ENCODE measurements at regions not wholly inside any gene's neighbourhood (a gene's known extent, or its start where the extent isn't known, plus 50 kb on each side); places are given as distances from the start of the nearest gene placed in this dataset.
A peak's percentile ranks its signal among the peaks of the same experiment; 100 is the strongest.

DNA sequence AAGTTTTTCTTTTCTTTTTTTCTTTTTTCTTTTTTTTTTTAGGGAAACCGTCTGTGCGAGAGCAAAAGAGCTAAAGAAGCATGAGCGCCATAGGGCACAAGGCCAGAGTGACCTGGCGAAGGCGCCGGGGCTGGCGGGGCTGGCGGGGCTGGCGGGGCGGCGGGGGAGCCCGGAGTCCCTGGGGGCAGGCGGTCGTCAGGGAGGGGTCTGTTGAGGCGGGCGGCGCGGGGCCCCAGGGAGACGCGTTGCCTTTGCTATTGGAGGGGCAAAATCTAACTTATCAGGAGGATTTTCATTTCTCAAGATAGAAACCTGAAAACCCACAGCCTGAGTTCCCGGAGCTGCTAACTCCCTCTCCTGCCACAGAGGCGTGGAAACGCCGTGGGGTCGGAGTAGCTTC lies 135.6 kb upstream of the SMAD1 start:
- no peak for DNase-seq (ENCODE audit: low spot score)

DNA sequence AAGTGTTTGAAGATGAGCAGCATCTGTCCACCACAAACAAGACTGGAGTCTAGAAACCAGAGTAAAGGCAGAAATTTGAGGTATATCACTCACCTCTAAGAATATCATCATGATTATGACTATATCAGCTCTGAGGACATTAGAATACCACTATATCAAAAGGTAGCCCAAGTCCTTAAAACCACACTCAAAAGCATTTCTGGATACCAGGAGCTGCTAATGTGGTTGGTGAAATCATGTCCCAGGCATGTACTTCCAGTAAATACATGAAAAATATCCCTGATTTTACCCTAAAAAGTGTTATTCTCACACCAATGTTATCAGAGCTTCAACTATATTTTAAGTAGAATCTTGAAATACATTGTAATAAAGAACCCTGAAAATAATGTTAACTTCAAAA lies 136.3 kb upstream of the SMAD1 start:
- DNase-seq (ENCODE audit: low spot score), result no peak

DNA sequence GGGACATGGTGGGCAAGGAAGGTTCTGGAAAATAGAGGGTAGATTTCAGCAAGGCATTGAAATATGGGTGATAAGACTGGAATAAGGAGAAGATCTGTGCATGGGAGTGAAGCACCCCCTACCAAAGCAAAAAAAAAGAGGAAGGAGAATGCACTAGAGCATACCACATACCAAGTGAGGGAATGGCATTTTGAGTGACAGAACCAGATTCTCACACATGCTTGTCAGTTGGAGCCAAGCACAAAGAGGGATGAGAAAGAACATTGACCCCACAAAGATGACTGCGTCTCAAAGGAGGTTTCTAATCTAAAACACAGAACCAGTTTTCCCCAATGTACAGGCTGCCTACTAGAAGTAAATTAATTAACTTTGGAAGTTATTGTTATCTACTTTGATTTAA lies 140.3 kb upstream of the SMAD1 start:
- DNase-seq (ENCODE audit: low spot score), result no peak

DNA sequence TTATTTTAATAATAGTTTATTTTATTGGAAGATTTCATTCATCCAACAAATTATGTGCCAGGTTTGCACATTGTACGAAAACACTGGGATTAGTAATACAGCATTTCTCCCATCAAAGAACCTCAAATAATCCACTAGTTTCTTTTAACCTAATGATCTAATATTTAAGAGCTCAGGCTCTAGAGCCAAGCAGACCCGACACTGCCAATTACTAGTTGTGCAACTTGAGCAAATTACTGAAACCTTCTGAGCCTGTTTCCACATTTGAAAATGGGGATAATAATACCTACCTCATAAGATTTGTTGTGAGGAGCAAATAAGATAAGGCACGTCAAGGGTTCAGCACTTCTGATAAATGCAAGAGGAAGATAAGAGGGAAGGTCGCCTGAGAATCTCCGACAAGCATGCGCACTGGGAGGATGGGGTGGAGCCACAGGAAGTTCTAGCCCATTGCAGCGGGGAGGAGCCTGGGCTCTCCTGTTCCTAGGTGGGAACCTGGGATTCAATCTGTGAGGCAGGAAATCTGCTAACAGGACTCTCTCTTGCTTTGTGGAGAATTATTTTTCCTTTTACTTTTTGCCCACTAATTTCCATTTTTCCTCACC lies 141.5 kb upstream of the SMAD1 start:
- no peak for DNase-seq (ENCODE audit: low spot score)

DNA sequence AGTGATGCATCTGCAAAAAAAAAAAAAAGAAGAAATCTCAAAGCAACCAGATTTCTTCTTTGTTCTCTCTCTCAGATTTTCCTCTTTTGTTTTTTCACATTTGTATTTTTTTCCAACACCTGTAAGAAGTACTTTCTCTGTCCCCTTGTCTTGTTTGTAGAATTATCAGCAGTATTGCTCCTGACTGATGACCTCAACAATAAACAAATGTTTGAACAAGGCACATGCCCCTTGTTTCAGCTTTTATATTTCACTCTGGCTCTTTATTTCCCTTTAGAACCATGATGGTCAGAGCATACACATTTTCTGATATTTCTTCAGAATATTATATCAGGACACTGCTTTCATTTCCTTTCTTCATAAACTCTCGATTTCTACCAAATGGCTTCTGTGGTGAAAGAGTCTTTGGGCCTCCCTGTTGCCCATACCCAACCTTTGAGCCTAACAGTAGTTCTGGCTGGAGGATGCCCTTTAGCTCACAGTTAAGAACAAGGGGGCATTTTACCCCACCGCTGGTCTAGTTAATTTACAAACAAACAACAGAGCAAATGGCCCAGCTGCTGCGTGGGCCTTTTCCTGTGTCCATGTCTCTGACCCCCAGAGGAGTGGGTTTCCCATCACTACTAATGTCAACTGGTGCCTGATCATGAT lies 142.5 kb upstream of the SMAD1 start:
- no peak for DNase-seq (ENCODE audit: low spot score)

DNA sequence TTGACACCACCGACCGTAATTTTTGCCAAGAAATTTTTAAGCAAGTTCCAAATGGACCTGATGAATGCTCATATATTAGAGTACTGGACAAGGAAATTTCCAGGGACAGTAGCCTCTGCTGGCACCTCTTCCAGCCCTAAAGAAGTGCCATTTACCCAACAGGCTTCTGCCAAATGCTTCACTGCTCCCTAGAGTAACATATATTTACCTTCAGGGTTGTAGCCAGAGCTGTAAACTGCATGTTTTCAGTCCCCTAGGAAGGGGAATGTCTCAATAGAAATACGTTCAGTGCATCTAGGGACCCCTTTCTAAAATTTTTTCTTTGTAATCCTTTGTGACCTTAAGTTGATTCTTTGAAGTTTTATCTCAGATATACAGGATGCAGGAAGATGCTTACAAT lies 143.1 kb upstream of the SMAD1 start:
- DNase-seq (ENCODE audit: low spot score), result no peak

DNA sequence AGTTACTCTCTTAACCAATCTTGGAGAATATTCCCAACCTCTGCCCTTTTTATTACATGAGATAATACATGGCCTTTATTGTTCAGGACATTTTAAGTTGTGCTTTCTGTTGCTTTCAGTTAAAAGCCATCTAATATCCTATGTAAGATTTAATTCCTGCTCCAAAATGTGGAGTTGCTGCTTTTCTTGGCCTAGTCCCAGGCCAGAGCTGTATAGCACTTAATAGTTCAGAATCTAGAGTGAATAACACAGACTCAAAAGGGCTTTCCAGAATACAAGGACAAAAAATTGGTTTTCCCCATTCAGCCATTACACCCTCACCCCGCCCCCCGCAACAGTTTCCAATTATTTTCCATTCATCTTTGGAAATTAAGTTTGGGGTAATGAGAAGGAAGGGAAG lies 144.3 kb upstream of the SMAD1 start:
- DNase-seq (ENCODE audit: low spot score), result no peak

DNA sequence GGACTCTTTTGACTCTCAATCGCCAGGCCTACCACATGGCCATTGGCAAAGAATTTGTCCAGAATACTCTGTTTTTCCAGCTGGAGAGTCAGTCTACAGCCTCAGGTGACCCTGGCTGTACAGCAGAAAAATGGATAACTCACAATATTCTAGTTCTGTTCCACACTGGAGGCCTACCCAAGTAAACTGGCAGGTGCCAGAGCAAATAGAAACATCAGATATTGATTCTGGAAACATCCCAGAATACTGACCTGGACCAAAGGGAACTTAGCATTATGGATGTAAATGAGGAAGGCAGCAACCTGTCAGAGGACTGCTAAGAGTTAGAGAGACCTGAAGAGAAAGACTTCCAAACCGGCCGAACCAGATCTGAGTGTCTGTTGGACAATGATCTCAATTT lies 147.9 kb upstream of the SMAD1 start:
- DNase-seq (ENCODE audit: low spot score), result no peak

DNA sequence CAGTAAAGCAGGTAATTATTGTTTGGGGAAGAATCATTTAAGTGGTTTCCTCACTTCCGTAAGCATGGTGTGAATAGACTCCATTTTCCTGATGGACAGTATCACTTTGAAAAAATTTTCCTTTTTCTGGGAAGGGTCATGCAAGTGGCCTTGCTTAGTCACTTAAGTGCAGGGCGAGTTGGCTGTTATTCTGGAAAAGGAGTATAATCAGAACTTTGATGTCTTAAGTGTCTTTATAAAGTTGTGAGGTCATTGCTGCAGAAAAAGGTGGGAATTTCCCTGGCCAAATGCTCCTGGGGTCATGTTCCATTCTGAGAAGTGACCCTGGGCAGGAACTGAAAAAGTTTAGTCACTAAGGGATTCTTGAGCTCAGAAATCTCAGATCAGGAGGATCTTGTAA lies 146.1 kb upstream of the OTUD4 start:
- no peak for DNase-seq (ENCODE audit: low spot score)

DNA sequence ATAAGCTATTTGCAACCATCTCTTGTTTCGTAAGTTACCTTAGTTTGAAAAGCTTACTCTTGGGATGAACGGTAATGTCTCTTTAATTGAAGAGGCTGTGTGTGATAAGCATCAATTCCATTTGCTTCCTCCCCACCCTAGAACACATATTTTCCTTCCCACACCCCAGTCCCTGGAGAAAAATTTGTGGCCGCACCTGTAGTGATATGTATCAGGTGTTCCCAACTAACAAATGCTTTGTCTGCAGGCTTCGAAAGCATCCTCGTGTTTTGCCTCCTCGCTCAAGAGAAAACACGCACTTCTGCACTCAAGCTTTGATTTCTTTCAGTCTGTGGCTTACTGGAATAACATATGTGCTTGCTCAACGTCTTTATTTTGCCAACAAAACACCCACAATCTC lies 143.8 kb upstream of the OTUD4 start:
- no peak for DNase-seq (ENCODE audit: low spot score)

DNA sequence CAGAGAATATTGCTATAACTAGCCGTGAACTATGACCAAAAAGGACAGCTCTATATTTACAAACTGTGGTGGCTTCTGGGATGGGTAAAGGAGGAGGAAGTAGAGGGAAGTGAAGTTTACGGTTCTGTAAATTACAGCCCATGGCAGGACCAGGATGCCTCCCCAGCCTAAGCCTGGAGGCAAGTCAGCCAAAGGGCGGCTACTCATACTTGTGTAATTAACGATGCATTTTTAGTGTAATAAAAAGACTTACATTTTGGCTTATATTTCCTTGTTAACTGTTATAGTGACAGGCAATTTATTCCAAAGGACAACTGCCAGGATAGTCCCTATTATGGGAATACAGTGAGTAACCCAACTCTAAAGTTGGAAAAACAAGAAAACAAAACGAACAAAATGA lies 139.9 kb upstream of the OTUD4 start:
- DNase-seq (ENCODE audit: low spot score), result no peak

DNA sequence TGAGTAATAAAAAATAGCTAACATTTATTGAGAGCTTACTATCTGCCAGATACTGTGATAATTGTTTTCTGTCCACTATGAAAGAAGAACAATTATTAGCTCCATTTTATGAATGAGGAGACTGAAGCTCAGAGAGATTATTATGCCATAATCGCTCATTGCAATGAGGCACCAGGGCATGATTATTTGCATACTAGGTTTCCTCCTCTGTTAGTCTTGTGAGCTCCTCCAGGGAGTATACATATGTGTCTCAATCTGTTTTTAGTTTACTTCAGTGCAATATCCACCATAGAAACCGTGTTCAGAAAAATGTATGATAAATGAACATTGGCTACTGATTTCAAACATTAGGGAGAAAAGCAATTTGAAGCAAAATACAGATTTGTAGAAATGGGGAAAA lies 139.4 kb upstream of the OTUD4 start:
- DNase-seq (ENCODE audit: low spot score), result no peak

DNA sequence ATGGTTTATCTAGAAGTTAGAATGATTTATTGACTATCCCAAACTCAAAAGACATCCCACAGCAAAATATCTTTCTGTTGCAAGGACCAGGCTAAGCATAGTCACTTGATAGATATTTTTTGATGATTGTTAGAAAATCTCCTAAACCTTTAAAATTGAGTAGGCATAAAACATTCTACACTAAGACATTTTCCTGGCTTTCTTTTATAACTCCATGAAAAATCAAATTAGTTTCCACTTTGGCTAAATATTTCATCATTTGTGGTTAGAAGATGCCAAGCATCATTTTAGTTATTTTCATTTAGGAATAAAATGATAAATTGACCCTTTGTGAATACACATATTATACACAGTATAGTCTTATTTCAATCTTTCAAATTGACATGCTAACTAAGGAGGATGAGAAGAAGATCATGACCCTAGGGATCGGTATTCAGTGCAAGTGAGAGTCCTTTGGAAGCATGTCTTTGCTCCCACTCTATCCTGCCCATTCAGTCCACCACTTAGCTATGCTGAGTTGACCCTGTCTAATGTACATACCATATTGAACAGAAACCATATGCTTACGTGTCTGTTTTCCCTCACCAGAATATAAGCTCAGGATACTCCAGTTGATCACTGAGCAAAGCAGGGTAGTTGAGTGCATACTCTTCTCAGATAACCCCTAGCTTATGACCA lies 136.6 kb upstream of the OTUD4 start:
- DNase-seq (ENCODE audit: low spot score), result no peak

DNA sequence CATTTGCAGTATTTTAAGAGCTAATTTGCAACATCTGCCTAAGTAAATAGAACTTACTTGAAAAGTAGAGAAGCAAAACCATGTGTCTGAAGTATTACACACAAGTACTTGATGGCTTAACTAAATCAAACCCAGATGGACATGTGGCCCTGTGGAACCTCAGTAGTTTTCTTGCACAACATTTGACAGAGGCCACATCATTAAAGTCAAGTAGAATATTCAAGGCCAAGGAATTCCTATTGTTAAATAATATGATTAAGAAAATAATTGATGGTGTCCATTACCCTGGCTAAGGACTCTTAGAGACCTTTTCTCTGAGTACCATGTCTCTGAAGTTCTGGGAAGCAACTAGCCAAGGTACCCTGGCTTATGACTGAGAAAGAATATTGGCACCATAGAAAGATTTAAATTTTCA lies 135.4 kb upstream of the OTUD4 start:
- no peak for DNase-seq (ENCODE audit: low spot score)

DNA sequence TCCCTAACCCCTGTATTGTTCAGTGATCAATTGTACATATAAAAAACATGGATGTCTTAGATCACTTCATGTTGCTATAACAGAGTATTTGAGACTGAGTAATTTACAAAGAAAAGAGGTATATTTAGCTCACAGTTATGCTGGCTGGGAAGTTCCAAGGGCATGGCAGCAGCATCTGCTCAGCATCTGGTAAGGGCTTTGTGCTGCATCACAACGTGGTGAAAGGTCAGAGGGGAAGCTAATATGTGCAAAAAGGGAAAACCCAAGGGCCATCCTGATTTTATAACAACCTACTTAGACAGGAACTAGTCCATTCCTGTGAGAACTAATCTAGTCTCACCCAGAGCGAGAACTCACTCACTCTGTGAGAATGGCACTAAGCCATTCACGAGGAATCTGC lies 128.2 kb upstream of the OTUD4 start:
- DNase-seq (ENCODE audit: low spot score), result no peak

DNA sequence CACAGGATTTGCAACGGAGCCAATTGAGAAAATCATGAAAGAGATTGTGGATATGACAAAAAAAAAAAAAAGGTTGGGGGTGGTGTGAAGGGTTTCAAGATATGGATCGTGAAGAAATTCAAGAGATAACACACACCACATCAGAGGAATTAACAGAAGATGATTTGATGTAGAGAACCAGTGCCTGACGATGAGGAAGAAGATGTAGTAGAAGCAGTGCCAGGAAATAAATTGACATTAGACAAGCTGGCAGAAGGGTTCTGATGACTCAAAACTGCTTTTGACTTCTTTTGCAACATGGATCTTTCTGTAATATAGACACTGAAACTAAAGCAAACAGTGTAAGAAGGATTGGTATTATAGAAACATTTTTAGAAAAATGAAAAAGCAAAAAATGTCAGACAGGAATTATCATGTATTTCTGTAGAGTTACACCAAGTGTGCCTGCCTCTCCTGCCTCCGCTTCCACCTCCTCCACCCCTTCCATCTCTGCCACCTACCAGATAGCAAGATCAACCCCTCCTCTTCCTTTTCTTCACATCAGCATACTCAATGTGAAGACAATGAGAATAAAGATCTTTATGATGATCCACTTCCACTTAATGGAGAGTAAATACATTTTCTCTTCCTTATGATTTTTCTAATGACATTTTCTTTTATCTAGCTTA lies 127.5 kb upstream of the OTUD4 start:
- no peak for DNase-seq (ENCODE audit: low spot score)

DNA sequence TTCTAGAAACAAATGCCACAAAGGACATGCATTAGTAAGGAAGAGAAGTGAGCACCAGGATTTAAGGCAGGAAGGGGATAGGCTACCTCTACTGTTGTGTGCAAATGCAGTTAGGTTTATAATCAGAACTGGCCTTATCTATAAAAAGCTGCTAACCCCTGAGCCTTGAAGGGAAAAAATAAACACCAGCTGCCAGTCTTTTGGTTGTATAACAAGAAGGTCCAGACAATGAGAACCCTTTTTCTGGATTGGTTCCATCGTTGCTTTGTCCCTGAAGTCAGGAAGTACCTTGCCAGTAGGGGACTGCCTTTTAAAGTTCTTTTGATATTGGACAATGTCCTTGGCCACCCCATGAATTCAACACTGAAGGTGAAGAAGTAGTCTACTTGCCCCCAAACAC lies 126.7 kb upstream of the OTUD4 start:
- DNase-seq (ENCODE audit: low spot score), result no peak

DNA sequence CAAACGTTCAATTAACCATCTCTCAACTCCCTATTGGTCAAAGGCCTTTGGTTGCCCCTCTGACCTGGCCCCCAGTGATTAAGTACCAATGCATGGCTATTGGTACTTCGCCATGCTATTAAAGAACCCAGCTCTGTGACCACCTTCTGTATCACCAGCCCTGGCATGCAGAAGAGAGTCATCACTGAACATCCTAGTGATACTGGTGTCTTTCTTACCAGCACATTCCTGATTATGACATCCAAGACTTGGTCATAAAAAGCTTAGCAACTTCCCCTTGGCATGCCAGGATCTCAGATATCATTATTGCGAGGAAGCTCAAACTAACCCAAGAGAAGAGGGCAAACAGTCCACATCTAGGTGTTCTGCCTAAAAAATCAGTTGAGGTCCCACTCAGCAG lies 122.3 kb upstream of the OTUD4 start:
- no peak for DNase-seq (ENCODE audit: low spot score)

DNA sequence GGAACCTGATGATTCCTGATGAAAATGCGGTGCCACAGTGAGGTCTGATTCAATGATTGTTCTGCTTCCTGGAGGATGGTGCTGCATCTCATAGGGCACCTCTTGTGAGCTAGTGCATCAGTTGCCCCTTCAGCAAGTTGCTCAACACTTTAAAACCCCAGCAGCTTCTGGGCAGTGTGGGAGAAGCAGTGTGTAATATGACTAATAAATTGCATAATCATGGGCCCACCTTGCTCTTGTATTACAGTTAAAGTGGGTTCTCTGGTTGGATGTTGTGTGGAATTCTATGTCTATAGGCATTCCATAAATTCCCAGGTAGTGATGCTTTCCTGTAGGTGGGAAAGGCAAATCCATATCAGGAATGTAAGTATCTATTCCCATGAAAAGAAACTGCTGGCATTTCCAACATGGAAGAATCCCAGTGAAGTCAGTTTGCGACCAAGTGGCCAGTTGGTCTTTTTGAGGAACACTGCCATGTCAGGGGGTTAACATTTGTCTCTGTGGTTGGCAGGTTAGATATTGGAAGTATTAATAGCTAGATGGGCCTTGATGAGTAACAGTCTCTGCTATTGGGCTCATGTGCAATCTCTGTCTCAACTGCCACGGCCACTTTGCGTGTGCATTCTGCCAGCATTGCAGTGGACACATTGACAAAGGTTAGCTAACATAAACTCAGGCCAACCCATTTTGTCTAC lies 121.1 kb upstream of the OTUD4 start:
- DNase-seq (ENCODE audit: low spot score), result no peak

DNA sequence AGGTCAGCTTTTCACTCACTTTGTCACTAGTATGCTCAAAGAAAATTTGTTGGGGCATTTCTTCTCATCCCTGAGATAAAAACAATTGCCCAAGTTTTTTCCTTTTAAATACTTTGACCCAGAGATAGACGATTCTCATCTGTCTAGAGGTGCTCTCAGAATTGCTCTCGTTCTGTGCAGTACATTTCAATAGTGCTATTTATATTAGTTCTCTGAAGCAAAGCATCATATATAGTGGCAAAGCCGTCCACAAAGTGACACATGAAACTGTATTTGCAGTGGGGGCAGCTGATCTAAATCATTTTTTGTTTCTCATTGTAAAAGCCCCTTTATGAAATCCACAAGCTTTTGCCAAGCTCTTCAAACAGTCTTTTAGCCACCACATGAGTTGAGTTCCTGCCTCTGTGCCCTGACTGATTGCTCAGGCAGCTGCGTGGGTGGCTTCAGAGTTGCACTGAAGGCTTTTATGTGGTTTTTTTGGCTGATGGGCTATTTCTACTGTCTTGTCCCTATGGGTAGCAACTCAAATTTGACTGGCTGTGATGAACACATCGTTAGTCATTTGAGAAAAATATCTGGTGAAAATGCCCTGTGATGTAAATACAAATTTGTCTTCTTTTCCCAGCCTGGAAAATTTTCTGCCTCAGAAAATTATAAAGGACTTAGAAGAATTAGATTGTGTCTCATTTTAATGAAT lies 119.1 kb upstream of the OTUD4 start:
- DNase-seq (ENCODE audit: low spot score), result peak; percentile 5

DNA sequence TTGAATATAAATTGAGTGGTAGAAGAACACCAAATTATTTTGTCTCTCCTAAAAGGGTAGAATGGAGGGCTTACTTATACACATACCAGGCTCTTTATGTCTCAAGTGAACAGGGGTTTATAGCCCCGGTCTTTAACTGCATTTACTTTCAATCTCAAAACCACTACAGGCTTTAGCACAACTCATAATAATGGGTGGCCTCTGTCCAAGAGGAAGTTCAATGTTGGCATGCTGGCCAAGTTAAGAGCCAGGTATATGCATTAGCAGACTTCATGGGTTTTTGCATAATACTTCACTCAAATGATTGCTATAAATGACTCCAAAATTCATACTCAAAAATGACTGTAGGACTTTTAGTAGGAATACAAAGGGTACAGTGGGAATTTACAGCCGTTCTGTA lies 118.5 kb upstream of the OTUD4 start:
- no peak for DNase-seq (ENCODE audit: low spot score)

DNA sequence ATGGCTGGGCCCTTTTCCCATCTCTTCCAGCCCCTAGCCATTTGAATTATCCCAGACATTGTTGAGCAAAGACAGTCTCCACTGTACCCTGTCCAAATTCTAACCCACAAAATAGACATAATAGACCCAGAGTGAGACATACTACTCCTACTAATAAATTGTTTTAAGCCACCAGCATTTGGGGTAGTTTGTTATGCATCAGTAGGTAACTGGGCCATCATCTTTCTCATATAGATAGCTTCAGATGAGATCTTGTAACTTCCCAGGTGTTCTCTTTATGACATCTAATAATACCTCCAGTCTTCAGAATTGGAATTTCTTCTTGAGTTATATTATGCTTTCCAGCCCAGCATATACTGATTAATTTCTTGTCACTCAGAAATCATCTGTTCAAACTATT lies 117.2 kb upstream of the OTUD4 start:
- no peak for DNase-seq (ENCODE audit: low spot score)
